Stimulated activated memory B cell treated with anti-CD40 and anti-IgM and Interleukin-4, amounts not matched to agents 10 μg/mL and 1 μg/mL and 100 μg/mL, for 72 hours (primary cell): ENCODE measurements at regions not wholly inside any gene's neighbourhood (a gene's known extent, or its start where the extent isn't known, plus 50 kb on each side); places are given as distances from the start of the nearest gene placed in this dataset.
A peak's percentile ranks its signal among the peaks of the same experiment; 100 is the strongest.

Experiments used
- ATAC-seq: fragments of 150-1000 bp; cut with Tn5 transposase; 2 replicates; pipeline ENCODE4 v1.10.0; 2021
- H3K27ac Mint-ChIP-seq: one replicate; pipeline ENCODE4 v1.8.0; 2022; ENCODE audit warnings: mild to moderate bottlenecking, mixed read lengths
- H3K27me3 Mint-ChIP-seq: one replicate; pipeline ENCODE4 v1.8.0; 2022; ENCODE audit warnings: mixed read lengths
- H3K36me3 Mint-ChIP-seq: one replicate; pipeline ENCODE4 v1.8.0; 2022; ENCODE audit warnings: mixed read lengths
- H3K4me1 Mint-ChIP-seq: one replicate; pipeline ENCODE4 v1.8.0; 2022; ENCODE audit warnings: mixed read lengths
- H3K4me3 Mint-ChIP-seq: one replicate; pipeline ENCODE4 v1.8.0; 2022; ENCODE audit warnings: mild to moderate bottlenecking, moderate library complexity, mixed read lengths
- H3K9me3 Mint-ChIP-seq: one replicate; pipeline ENCODE4 v1.8.0; 2022; ENCODE audit warnings: mixed read lengths

DNA sequence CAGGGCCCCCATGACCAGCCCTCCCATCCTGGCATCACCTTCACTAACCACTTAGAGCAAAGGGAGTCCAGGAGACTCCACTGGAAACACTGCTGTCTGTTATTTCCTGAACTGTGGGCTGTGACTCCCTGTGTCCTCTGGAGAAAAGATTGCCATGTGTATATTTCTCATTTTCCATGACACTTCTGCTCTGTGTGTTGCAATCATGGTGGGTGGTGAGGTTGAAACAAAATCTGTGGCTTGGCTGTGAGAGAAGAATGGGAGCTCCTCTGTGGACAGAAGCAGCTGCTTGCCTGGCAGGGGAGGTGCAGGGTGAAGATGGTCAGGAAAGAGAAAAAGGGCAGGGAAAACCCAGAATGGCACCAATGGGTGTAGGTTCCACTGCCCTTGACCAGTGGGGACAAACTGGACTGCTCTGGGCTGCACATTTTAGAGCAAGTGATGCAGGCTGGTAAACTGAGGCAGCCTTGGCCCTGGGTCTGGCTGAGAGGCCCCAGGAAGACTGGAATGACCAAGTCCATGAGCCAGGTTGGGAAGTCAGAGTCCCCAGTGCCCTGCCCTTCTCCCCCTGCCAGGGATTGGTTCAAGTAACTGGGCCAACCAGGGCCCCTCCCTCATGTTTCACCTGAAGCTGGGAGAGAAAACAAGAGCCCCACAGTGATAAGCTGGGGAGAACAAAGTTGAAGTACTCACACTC lies 314.3 kb downstream of the C16orf95 start:
- no peaks in the 10 kb centered on the region for H3K4me1 Mint-ChIP-seq
- ATAC-seq = no peak

DNA sequence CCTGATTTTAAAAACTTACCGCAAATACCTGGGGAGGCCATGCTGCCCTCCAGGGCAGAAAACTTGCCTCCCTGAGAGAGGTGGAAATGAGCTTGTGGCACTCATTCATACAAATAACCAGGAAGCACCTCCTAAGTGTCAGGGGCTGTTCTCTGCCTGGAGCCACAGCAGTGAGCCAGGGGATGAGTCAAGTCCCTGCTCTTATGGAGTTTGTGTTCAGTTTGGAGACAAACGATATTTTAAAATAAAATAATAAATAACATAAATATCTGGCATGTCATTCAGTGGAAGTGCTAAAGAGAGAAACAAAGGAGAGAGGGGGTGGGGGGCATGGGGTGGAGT lies 313.8 kb downstream of the C16orf95 start:
- no peak for ATAC-seq
- H3K9me3 Mint-ChIP-seq = peaks cover 10% of the 10 kb centered on the region
- no peak overlapping the region for H3K4me3 Mint-ChIP-seq
- H3K27ac Mint-ChIP-seq = no peak overlapping the region
- peaks cover 7% of the 10 kb centered on the region for H3K27me3 Mint-ChIP-seq
- no peaks in the 10 kb centered on the region for H3K4me1 Mint-ChIP-seq
- no peaks in the 10 kb centered on the region for H3K36me3 Mint-ChIP-seq

More for the DNA sequence above, 314.3 kb downstream of the C16orf95 start:
- H3K36me3 Mint-ChIP-seq = no peaks in the 10 kb centered on the region
- no peak overlapping the region for H3K4me3 Mint-ChIP-seq
- peaks cover 7% of the 10 kb centered on the region for H3K9me3 Mint-ChIP-seq
- H3K27me3 Mint-ChIP-seq = peaks cover 9% of the 10 kb centered on the region
- H3K27ac Mint-ChIP-seq = no peak overlapping the region

DNA sequence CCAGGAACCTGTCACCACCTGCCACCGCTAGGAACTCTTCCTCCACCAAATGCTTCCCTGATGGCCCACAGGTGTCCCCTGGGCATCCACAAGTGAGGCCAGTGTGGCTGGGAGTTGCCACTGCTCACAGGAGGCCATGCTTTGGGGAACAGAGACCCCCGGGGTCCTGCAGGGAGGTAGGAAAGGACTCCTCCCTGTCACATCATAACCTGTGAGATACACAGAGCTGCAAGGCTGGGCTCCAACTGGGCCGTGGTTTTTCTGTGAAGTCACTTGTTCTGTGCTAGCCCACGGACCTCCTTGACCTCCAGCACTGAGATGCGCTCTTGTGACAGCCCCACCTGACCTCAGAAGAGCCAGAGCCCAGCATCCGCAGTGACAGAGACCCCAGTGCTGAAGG lies 311.2 kb downstream of the C16orf95 start:
- H3K4me3 Mint-ChIP-seq = no peak overlapping the region
- no peak overlapping the region for H3K27ac Mint-ChIP-seq
- no peaks in the 10 kb centered on the region for H3K27me3 Mint-ChIP-seq
- peaks cover 6% of the 10 kb centered on the region for H3K9me3 Mint-ChIP-seq
- no peak for ATAC-seq
- no peaks in the 10 kb centered on the region for H3K36me3 Mint-ChIP-seq
- no peaks in the 10 kb centered on the region for H3K4me1 Mint-ChIP-seq

DNA sequence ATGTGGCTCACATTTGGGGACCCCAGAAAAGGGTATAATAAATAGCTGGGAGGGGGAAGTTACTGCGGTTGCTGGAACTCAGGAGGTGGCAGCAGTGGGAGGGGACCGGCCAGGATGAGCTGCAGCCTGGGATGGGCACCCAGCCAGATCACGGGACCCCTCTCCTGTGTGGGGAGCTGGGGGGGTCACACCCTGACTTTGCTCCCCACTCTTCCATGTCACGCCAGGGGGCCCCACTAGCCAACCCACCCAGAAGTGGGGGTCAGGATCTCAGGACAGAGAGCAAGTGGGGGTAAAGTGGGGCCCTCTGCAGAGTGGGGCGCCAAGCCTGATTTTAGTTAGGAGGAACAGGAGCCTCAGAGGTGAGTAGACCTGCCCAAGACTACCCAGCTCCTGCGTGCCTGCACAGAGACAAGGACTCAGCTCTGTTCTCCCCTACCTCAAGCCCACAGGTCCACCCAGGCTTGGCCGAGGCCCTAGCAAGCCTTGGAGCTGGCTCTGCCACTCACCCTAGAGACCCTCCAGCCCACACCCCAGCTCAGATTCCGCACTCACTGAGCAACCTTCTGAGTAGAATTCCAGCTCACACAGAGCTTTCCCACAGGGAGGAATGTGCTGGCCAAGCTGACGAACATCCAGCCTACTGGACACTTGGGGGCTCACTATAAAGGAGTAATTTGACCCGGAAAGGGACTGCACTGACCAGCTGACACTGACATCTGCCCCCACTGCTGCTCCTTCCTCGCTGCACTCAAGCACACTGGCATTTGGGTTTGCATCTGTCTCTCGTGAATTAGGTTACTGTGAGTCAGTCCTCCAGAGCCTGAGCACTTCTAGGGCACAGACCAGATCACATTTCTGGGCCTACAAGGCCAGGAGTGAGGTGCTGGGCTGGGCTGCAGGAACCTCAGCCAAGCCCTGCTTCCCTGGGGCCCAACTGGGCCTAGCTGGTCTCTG lies 310.1 kb downstream of the C16orf95 start:
- Mint-ChIP-seq H3K4me1 (no peaks in the 10 kb centered on the region), H3K36me3 (no peaks in the 10 kb centered on the region), H3K27ac (no peak overlapping the region), H3K27me3 (no peaks in the 10 kb centered on the region), H3K4me3 (no peak overlapping the region), H3K9me3 (peaks cover 6% of the 10 kb centered on the region)
- peak; percentile 21 for ATAC-seq

DNA sequence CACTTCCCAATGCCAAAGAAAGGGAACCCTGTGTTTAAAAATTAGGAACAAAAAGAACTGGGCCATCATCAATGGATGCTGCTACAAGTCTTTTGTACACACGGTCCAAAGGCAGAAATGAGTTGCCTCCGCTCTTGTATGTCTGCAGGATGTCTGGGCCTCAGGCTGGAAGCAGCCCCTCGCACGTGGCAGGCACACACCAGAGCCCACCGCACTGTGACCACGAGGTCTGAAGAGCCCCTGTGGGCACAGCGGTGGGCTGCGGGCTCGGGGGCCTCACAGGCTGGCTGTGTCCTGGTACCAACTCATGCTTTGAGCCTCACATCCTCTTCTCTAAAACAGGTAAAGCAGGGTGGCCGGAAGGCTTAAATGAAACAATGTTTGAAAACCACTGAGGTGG lies 309.3 kb downstream of the C16orf95 start:
- peaks cover 6% of the 10 kb centered on the region for H3K9me3 Mint-ChIP-seq
- no peaks in the 10 kb centered on the region for H3K36me3 Mint-ChIP-seq
- H3K27me3 Mint-ChIP-seq = no peaks in the 10 kb centered on the region
- no peak overlapping the region for H3K27ac Mint-ChIP-seq
- no peaks in the 10 kb centered on the region for H3K4me1 Mint-ChIP-seq
- no peak overlapping the region for H3K4me3 Mint-ChIP-seq
- ATAC-seq = no peak

DNA sequence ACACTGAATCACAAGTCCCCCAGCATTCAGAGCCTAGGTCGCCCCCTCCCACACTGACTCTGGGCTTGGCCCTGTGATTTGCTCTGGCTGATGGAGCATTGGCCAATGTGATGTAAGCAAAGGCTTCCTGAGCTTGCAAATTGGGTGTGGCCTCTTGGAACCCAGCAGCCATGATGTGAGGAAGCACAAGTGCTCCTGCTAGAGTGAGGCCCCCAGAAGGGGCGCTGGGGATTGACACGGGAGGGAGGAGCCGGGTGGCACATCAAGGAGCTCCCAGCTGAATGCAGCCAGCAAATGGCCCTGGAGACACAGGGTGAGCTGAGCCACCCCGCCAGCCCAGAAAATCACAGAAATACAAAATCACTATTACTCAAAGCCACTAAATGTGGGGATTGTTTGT lies 308.5 kb downstream of the C16orf95 start:
- no peak overlapping the region for H3K4me3 Mint-ChIP-seq

DNA sequence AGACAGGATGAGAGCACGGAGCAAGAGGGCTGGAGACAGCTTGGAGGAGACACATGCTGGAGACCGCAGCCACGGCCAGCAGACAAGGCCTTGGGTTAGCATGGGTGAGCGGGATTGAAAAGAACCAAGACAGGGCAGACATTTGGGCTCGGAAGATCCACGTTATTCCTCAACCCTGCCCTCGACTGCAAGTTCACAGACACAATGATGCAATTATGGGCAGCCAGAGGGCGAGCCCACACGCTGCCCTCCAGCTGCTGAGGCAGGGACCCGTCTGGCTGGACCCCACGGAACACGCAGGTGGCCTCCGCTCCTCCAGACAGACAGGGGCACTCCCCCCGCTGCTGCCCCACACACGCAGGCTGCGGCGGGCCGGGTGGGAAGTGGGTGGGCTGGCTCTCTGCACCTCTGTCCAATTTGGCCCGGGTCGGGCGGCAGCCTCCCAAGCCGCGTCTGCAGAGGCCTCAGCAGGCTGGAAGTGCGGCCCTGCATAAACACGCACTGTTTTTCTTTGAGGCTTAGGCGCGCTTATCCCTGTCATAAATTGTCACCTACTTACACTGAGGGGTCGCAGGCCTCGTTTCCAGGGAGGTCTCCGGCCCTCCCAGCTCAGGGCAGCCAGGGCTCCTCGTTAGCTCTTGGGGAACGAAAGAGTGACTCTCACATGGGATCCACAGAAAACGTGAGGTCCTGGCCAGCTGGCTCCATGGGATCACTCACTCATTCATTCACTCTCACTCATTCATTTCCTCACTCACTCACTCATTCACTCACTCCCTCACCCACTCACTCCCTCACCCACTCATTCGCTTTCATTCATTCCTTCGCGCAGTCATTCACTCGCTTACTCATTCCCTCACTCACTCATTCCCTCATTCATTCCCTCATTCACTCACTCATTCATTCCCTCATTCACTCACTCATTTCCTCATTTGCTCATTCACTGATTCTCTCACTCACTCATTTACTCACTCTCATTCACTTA lies 303.9 kb downstream of the C16orf95 start:
- ATAC-seq = no peak
- Mint-ChIP-seq H3K4me1 (no peaks in the 10 kb centered on the region), H3K27ac (no peak overlapping the region), H3K36me3 (no peaks in the 10 kb centered on the region), H3K27me3 (peaks cover 10% of the 10 kb centered on the region), H3K4me3 (no peak overlapping the region), H3K9me3 (peaks cover under 1% of the 10 kb centered on the region)

More for the DNA sequence above, 308.5 kb downstream of the C16orf95 start:
- Mint-ChIP-seq H3K27me3 (no peaks in the 10 kb centered on the region), H3K4me1 (no peaks in the 10 kb centered on the region), H3K36me3 (no peaks in the 10 kb centered on the region), H3K27ac (no peak overlapping the region), H3K9me3 (peaks cover 6% of the 10 kb centered on the region)
- no peak for ATAC-seq

DNA sequence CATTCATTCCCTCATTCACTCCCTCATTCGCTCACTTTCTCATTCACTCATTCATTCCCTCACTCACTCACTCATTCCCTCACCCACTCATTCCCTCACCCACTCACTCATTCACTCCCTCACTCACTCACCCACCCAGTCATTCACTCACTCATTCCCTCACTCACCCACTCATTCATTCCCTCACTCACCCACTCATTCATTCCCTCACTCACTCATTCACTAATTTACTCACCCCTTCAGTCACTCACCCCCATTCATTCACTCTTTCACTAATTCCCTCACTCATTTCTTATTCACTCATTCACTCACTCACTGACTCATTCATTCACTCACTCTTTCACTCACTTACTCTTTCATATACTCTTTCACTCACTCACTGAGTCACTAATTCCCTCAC lies 303.1 kb downstream of the C16orf95 start:
- H3K36me3 Mint-ChIP-seq = no peaks in the 10 kb centered on the region
- no peak for ATAC-seq

DNA sequence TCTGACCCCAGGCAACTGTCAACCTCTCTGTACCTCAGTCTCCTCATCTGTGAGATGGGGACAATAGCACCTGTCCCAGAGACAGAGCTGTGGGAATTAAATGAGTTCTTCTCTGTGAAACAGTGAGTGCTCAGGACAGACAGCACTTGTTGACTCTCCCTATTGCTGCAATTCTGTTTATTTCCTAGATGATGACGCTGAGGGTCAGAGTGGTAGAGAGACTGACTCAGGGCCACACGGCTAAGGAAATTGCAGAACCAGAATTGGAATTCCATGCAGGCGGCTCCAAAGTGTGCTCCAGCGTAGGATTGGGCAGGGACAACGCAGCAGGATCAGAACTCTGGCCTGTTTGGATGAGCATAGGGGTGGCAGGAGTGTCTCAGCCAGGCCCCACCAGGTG lies 302.2 kb downstream of the C16orf95 start:
- Mint-ChIP-seq H3K27ac (no peak overlapping the region), H3K4me1 (no peaks in the 10 kb centered on the region), H3K36me3 (no peaks in the 10 kb centered on the region), H3K9me3 (no peaks in the 10 kb centered on the region), H3K27me3 (peaks cover 12% of the 10 kb centered on the region), H3K4me3 (no peak overlapping the region)
- no peak for ATAC-seq

More for the DNA sequence above, 303.1 kb downstream of the C16orf95 start:
- H3K4me3 Mint-ChIP-seq = no peak overlapping the region
- no peaks in the 10 kb centered on the region for H3K4me1 Mint-ChIP-seq
- no peaks in the 10 kb centered on the region for H3K9me3 Mint-ChIP-seq
- H3K27me3 Mint-ChIP-seq = peaks cover 11% of the 10 kb centered on the region
- no peak overlapping the region for H3K27ac Mint-ChIP-seq

DNA sequence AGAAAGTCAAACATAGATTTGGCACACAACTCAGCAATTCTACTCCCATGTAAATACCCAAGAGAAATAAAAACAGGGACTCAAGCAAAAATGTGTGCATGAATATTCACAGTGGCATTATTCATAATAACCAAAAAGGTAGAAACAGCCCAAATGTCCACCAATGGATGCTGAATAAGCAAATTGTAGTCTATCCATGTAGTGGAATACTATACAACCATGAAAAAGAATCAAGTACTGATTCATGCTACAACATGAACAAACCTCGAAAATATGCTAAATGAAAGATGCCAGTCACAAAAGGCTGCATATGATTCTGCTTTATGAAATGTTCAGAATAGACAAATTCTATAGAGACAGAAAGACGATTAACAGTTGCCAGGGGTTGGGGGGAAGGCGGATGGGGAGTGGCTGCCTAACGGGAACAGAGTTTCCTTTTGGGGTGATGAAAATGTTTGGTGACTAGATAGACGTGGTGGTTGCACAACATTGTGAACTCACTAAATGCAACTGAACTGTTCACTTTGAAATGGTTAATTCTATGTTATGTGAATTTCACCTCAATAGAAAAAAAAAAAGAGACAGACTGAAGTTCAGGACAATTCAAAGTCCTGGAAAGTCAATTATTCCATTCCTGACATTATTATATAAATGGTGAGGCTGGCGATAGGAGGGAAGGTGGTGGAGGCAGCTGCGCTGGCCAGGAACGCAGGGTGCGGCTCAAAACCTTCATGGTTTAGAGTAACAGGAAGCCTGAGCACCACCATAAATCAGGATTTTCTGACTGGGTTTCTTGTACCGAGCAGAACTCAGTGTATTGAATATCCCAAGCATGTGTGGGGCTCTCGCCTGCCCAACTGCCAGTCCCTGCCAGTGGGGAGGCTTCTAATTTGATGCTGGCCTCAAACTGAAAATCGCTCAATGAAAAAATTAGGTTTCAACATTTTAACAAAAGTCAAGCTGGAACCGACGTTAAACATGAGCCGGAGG lies 300.9 kb downstream of the C16orf95 start:
- Mint-ChIP-seq H3K36me3 (no peaks in the 10 kb centered on the region), H3K4me1 (no peaks in the 10 kb centered on the region), H3K27me3 (peaks cover 25% of the 10 kb centered on the region), H3K4me3 (no peak overlapping the region), H3K27ac (no peak overlapping the region), H3K9me3 (no peaks in the 10 kb centered on the region)
- ATAC-seq = no peak

DNA sequence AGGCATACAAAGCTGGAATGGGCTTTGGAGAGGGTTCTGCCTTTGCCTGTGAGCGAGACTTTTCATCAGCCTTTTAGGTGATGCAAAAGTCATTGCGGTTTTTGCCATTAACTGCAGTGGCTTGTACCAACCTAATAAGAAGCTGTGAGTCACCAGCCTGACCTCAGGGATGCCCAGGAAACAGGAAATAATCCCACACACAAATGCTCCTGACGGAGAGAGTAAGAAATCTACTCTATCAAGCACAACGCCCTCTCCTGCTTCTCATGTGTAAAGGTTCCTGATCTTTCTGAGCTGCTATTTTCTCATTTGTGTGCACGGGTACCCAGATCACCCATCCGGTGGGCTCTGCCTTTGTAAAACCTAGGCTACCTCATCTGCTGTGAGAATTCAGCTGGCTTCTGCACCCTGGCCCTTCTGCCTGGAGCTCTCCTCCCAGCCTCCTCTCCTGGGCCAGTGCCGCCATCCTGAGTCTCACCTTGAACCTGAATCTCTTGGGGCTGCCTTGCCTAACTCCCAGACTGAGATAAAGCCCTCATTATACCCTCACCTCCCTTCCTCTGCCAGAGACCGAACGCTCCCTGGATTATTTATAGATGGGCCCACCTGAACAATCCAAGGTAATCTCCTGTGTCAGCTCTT lies 299.7 kb downstream of the C16orf95 start:
- Mint-ChIP-seq H3K27me3 (peaks cover 27% of the 10 kb centered on the region), H3K27ac (no peak overlapping the region), H3K4me1 (no peaks in the 10 kb centered on the region), H3K9me3 (no peaks in the 10 kb centered on the region), H3K4me3 (no peak overlapping the region), H3K36me3 (no peaks in the 10 kb centered on the region)
- no peak for ATAC-seq

DNA sequence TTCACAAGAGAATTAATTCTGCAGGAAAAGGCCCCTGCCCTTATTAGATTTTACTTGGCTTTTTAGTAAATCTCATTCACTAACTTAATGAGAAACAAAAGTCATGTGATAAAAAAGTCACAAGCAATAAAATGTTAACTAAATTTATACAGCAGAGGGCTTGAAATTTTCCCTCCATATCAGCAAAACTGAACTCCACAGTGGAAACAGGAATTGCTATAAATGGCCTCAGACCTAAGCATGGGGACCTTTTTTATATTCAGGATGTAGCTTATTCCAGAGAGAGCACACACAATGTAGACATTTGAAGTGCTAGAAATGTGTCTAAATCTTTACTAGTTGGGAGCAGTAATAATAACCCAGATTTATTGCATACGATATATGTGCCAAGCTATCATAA lies 291.5 kb downstream of the C16orf95 start:
- Mint-ChIP-seq H3K4me3 (no peak overlapping the region), H3K4me1 (no peaks in the 10 kb centered on the region), H3K27ac (no peak overlapping the region), H3K9me3 (no peaks in the 10 kb centered on the region), H3K36me3 (no peaks in the 10 kb centered on the region), H3K27me3 (peaks cover 18% of the 10 kb centered on the region)
- no peak for ATAC-seq

DNA sequence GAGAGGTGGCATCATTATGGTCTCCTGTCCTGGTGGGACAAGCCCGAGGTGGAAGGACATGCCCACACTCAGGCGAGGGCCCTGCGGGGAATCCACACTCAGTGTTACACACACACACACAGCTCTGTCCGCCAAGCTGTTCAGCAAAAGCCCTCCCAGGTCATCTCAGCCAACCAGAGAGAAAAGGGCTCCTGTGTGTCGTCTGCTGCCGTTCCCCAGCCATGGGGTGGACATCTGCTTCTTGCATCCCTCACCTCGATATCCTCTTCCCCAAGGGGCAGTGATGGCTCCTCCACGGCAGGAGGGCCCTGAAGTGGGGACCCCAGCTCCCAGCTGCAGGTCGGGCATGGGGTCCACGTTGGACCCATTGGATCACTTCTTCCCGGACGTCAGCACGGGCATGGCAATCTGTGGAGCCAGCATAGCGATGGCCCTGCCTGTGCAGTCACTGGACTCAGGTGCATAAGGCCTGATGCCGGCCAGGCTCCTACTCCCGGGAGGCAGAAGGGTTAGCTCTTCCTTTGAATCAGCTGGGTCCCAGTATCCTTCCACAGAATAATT lies 290.1 kb downstream of the C16orf95 start:
- H3K36me3 Mint-ChIP-seq = no peaks in the 10 kb centered on the region
- H3K27ac Mint-ChIP-seq = no peak overlapping the region
- no peak overlapping the region for H3K4me3 Mint-ChIP-seq
- peaks cover 10% of the 10 kb centered on the region for H3K27me3 Mint-ChIP-seq
- peaks cover 3% of the 10 kb centered on the region for H3K9me3 Mint-ChIP-seq
- no peak for ATAC-seq
- no peaks in the 10 kb centered on the region for H3K4me1 Mint-ChIP-seq
